ENCODE measurements at regions not wholly inside any gene's neighbourhood (a gene's known extent, or its start where the extent isn't known, plus 50 kb on each side); places are given as distances from the start of the nearest gene placed in this dataset.

- TF ChIP-seq CTCF (IDR thresholded peaks at IDR 0.05 in 4 of 5, conservative IDR thresholded peaks at IDR 0.05 in 1 of 5) (no peak), POLR2A (IDR thresholded peaks at IDR 0.05) (no peak)
Measured at GRCh38 chr5:123717139-123717538, 205.2 kb downstream of the CSNK1G3 start.

All from gastrocnemius medialis (tissue), 4 donors.